Fibroblast of lung (primary cell): ENCODE measurements at regions not wholly inside any gene's neighbourhood (a gene's known extent, or its start where the extent isn't known, plus 50 kb on each side); places are given as distances from the start of the nearest gene placed in this dataset.

ENCODE experiments used
- EZH2 ChIP-seq: IDR thresholded peaks from 2 replicates; pipeline ENCODE4 v1.5.1; 2012; ENCODE audit warnings: low read length, control low read depth, mild to moderate bottlenecking; ENCODE audit errors: missing control alignments
- TF ChIP-seq, protein P1 (sequence below), 2 donors: IDR thresholded peaks in 1 of 2; conservative IDR thresholded peaks in 1 of 2; 1 replicate in 1 of 2; 2 replicates in 1 of 2; pipeline ENCODE4 v1.5.1; 2011 to 2012; ENCODE audit warnings: low read length in 2 of 2, control low read depth in 1 of 2, inconsistent platforms in 1 of 2, low read depth in 1 of 2, mild to moderate bottlenecking in 1 of 2

DNA sequence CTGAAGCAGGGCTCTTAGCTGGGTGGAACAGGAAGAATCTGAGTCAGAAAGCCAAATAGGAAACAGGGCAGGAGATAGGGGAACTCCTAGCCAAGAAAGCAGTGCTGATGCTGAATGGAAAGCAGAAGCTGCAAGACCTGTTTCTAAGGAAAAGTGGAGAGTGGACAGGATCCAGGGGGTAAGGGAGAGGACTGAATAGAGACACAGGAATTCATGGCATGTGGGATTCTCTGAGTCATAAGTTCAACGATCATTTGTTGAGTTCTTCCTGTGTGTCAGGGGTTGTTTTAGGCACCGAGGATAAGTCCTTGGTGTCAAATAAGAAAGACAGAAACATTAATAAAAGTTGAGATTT lies 153.8 kb upstream of the FGGY start:
- TF ChIP-seq EZH2 = no peak
- TF ChIP-seq, protein P1, sequence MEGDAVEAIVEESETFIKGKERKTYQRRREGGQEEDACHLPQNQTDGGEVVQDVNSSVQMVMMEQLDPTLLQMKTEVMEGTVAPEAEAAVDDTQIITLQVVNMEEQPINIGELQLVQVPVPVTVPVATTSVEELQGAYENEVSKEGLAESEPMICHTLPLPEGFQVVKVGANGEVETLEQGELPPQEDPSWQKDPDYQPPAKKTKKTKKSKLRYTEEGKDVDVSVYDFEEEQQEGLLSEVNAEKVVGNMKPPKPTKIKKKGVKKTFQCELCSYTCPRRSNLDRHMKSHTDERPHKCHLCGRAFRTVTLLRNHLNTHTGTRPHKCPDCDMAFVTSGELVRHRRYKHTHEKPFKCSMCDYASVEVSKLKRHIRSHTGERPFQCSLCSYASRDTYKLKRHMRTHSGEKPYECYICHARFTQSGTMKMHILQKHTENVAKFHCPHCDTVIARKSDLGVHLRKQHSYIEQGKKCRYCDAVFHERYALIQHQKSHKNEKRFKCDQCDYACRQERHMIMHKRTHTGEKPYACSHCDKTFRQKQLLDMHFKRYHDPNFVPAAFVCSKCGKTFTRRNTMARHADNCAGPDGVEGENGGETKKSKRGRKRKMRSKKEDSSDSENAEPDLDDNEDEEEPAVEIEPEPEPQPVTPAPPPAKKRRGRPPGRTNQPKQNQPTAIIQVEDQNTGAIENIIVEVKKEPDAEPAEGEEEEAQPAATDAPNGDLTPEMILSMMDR (conservative IDR thresholded peaks at IDR 0.05 in 1 of 2, IDR thresholded peaks at IDR 0.05 in 1 of 2; ENCODE audit: low read depth in 1 of 2, low read length in 2 of 2) = no peak
